Glutamatergic neuron (in vitro differentiated cells): ENCODE measurements at regions not wholly inside any gene's neighbourhood (a gene's known extent, or its start where the extent isn't known, plus 50 kb on each side); places are given as distances from the start of the nearest gene placed in this dataset.

Source experiments
- DNase-seq: peaks from one replicate; pipeline ENCODE4 v3.0.0; 2022
- H3K27ac Mint-ChIP-seq: one replicate; pipeline ENCODE4 v1.8.0; 2020; ENCODE audit warnings: mild to moderate bottlenecking, mixed read lengths, inconsistent platforms; ENCODE audit not compliant: unreplicated experiment
- H3K27me3 Mint-ChIP-seq: one replicate; pipeline ENCODE4 v1.8.0; 2020; ENCODE audit warnings: mild to moderate bottlenecking, moderate library complexity, mixed read lengths, inconsistent platforms; ENCODE audit not compliant: unreplicated experiment
- H3K36me3 Mint-ChIP-seq: one replicate; pipeline ENCODE4 v1.8.0; 2020; ENCODE audit warnings: mild to moderate bottlenecking, mixed read lengths, inconsistent platforms; ENCODE audit not compliant: unreplicated experiment
- H3K4me1 Mint-ChIP-seq: one replicate; pipeline ENCODE4 v1.8.0; 2020; ENCODE audit warnings: mild to moderate bottlenecking, low read depth, mixed read lengths, inconsistent platforms; ENCODE audit not compliant: unreplicated experiment
- H3K4me3 Mint-ChIP-seq: one replicate; pipeline ENCODE4 v1.8.0; 2020; ENCODE audit warnings: mild to moderate bottlenecking, mixed read lengths, inconsistent platforms; ENCODE audit not compliant: unreplicated experiment
- H3K9me3 Mint-ChIP-seq: one replicate; pipeline ENCODE4 v1.8.0; 2020; ENCODE audit warnings: mild to moderate bottlenecking, moderate library complexity, mixed read lengths, inconsistent platforms; ENCODE audit not compliant: unreplicated experiment
- CTCF ChIP-seq: fragments of 200-600 bp; sonication (generic); IDR thresholded peaks from one replicate; pipeline ENCODE4 v1.5.0; 2021; ENCODE audit not compliant: partially characterized antibody, unreplicated experiment

- H3K27me3 Mint-ChIP-seq, result peaks cover 5% of the 10 kb centered on the region
Observed at GRCh38 chr6:169866668-169867521, 115.5 kb downstream of the ERMARD start.

GRCh38 chr6:169866140-169866534 lies 114.7 kb downstream of the ERMARD start:
- no peak for DNase-seq
- Mint-ChIP-seq H3K27ac (no peak overlapping the region), H3K36me3 (peaks cover 6% of the 10 kb centered on the region), H3K9me3 (no peaks in the 10 kb centered on the region), H3K4me1 (peaks cover 6% of the 10 kb centered on the region), H3K27me3 (peaks cover 5% of the 10 kb centered on the region), H3K4me3 (no peak overlapping the region)
- no peak for TF ChIP-seq CTCF

More at GRCh38 chr6:169866668-169867521, 115.5 kb downstream of the ERMARD start:
- no peak for DNase-seq
- Mint-ChIP-seq H3K4me1 (peaks cover 6% of the 10 kb centered on the region), H3K27ac (no peak overlapping the region), H3K9me3 (no peaks in the 10 kb centered on the region), H3K4me3 (no peak overlapping the region), H3K36me3 (peaks cover 6% of the 10 kb centered on the region)
- TF ChIP-seq CTCF, result no peak

GRCh38 chr6:169865346-169866139 lies 114.1 kb downstream of the ERMARD start:
- TF ChIP-seq CTCF, result no peak
- Mint-ChIP-seq H3K9me3 (peaks cover 2% of the 10 kb centered on the region), H3K36me3 (peaks cover 6% of the 10 kb centered on the region), H3K27ac (no peak overlapping the region), H3K4me3 (no peak overlapping the region), H3K4me1 (peaks cover 6% of the 10 kb centered on the region), H3K27me3 (peaks cover 7% of the 10 kb centered on the region)
- no peak for DNase-seq

- no peak overlapping the region for H3K4me3 Mint-ChIP-seq
- no peak for DNase-seq
- peaks cover 8% of the 10 kb centered on the region for H3K27me3 Mint-ChIP-seq
- H3K4me1 Mint-ChIP-seq, result peaks cover 6% of the 10 kb centered on the region
- H3K36me3 Mint-ChIP-seq, result peaks cover 6% of the 10 kb centered on the region
- no peak overlapping the region for H3K27ac Mint-ChIP-seq
- no peak for TF ChIP-seq CTCF
- H3K9me3 Mint-ChIP-seq, result peaks cover 2% of the 10 kb centered on the region
Observed at GRCh38 chr6:169864148-169865020, 113.0 kb downstream of the ERMARD start.
